ENCODE measurements at regions not wholly inside any gene's neighbourhood (a gene's known extent, or its start where the extent isn't known, plus 50 kb on each side); places are given as distances from the start of the nearest gene placed in this dataset.
"Not testable (repeated sequence)": the region's sequence is repeated elsewhere in the genome, so short reads cannot be mapped to it uniquely, and the experiment has no call there.

DNA sequence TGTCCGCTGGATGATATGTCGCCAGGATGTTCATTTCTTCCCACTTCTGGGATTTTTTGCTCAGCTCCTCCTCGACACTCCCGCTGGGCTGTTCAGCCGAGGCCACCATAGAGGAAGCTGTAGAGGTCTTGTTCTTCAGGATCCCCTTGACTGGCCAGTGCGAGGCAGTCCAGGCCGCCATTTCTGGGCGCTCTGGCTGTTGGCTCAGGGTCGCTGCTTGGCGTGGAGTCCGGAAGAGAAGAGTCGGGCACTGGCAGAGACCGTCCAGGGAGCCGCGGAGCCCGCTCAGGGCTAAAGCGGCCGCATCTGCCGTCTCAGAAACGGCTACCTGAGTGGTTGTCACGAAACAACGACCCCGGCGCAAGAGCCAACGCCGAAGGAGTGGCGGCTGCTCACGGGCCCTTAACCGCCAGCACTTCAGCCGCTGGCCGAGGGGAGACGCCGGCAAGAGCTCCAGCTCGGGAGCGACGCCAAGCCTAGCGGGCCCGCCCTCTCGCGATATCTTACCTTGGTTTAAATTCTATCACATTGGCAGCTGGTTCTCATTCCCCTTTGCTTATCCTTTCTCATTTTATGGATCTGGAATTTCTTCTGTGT is 50.9 kb upstream of the RUBCNL start:
- H3K36me3 ChIP-seq (ENCODE audit: control insufficient read depth in 4 of 4, insufficient read depth in 3 of 4, low read depth in 1 of 4, low read length in 3 of 4); H3K27me3 ChIP-seq (ENCODE audit: control insufficient read depth in 4 of 4, insufficient read depth in 4 of 4, low read length in 3 of 4); H3K27ac ChIP-seq (ENCODE audit: low read depth in 1 of 2, low read length in 2 of 2); DNase-seq (ENCODE audit: low spot score); H3K4me3 ChIP-seq (ENCODE audit: low read depth in 1 of 3, low read length in 3 of 3); H3K4me1 ChIP-seq (ENCODE audit: control insufficient read depth in 4 of 4, insufficient read depth in 4 of 4, low read length in 3 of 4); H3K9ac ChIP-seq (ENCODE audit: low read depth in 1 of 2, low read length in 2 of 2); H3K9me3 ChIP-seq (ENCODE audit: control insufficient read depth in 4 of 4, low read length in 3 of 4): not testable (repeated sequence)
- 61% methylated on average over 40 of the region's 40 CpGs for WGBS

Small RNA genes lying in the stretch of these regions (small RNA-seq; reads per million reads assigned to genes)
- gene COX17P1: 0.07 reads per million
